ENCODE measurements at regions not wholly inside any gene's neighbourhood (a gene's known extent, or its start where the extent isn't known, plus 50 kb on each side); places are given as distances from the start of the nearest gene placed in this dataset.
"Not testable (repeated sequence)": the region's sequence is repeated elsewhere in the genome, so short reads cannot be mapped to it uniquely, and the experiment has no call there.

- no peak for DNase-seq
Measured at GRCh38 chr2:187686416-187687024, 132.3 kb upstream of the TFPI start.

GRCh38 chr2:187687585-187687984 lies 133.3 kb upstream of the TFPI start:
- no peak for DNase-seq

- no peak for DNase-seq
Measured at GRCh38 chr2:187689372-187689771, 135.1 kb upstream of the TFPI start.

GRCh38 chr2:187693923-187694322 lies 139.7 kb upstream of the TFPI start:
- no peak for DNase-seq

GRCh38 chr2:187696644-187697043 lies 142.4 kb upstream of the TFPI start:
- not testable (repeated sequence) for DNase-seq

- no peak for DNase-seq
Measured at GRCh38 chr2:187698374-187699110, 144.3 kb upstream of the TFPI start.

GRCh38 chr2:187702157-187702556 lies 147.9 kb upstream of the TFPI start:
- no peak for DNase-seq

- DNase-seq = no peak
Measured at GRCh38 chr2:187708272-187708671, 154.0 kb upstream of the TFPI start.

GRCh38 chr2:187709065-187709464 lies 154.8 kb upstream of the TFPI start:
- DNase-seq = no peak

GRCh38 chr2:187710791-187711521 lies 156.7 kb upstream of the TFPI start:
- DNase-seq = no peak

GRCh38 chr2:187715590-187715989 lies 161.4 kb upstream of the TFPI start:
- no peak for DNase-seq

- no peak for DNase-seq
Measured at GRCh38 chr2:187716301-187716700, 162.1 kb upstream of the TFPI start.

GRCh38 chr2:187718092-187718491 lies 163.9 kb upstream of the TFPI start:
- DNase-seq = no peak

- DNase-seq = no peak
Measured at GRCh38 chr2:187719510-187719909, 165.3 kb upstream of the TFPI start.

GRCh38 chr2:187748958-187749357 lies 194.7 kb upstream of the TFPI start:
- no peak for DNase-seq

GRCh38 chr2:187749804-187750431 lies 195.7 kb upstream of the TFPI start:
- DNase-seq = no peak

- DNase-seq = no peak
Measured at GRCh38 chr2:187768995-187769394, 214.8 kb upstream of the TFPI start.

- DNase-seq = no peak
Measured at GRCh38 chr2:187769437-187769836, 215.2 kb upstream of the TFPI start.

GRCh38 chr2:187774551-187775071 lies 220.4 kb upstream of the TFPI start:
- DNase-seq = no peak

GRCh38 chr2:187775196-187775595 lies 221.0 kb upstream of the TFPI start:
- no peak for DNase-seq

- DNase-seq = no peak
Measured at GRCh38 chr2:187775651-187776050, 221.4 kb upstream of the TFPI start.

GRCh38 chr2:187782301-187782700 lies 228.1 kb upstream of the TFPI start:
- DNase-seq = no peak

GRCh38 chr2:187783446-187783845 lies 229.2 kb upstream of the TFPI start:
- DNase-seq = no peak

Measured in NCI-H1105 treated with DMSO at 0.1 percent for 48 hours (cell line).